Spleen (tissue), 11 donors: ENCODE measurements at regions not wholly inside any gene's neighbourhood (a gene's known extent, or its start where the extent isn't known, plus 50 kb on each side); places are given as distances from the start of the nearest gene placed in this dataset.
"Not testable (repeated sequence)": the region's sequence is repeated elsewhere in the genome, so short reads cannot be mapped to it uniquely, and the experiment has no call there.

Experiments used
- DNase-seq: peaks from one replicate; pipeline ENCODE4 v3.0.0-alpha.2; 2020
- H3K27ac ChIP-seq, 8 donors: fragments of 200-600 bp; sonication (generic) in 7 of 8; 1 replicate in 4 of 8; 2 replicates in 4 of 8; pipeline versions ENCODE4 v1.5.0 to v1.8.0; 2016 to 2021; ENCODE audit warnings: inconsistent platforms in 4 of 8, mild to moderate bottlenecking in 4 of 8, moderate library complexity in 1 of 8
- H3K27me3 ChIP-seq, 7 donors: fragments of 200-600 bp; sonication (generic) in 6 of 7; replicated peaks in 1 of 7; 1 replicate in 4 of 7; 2 replicates in 3 of 7; pipeline versions ENCODE4 v1.5.0 to v1.8.0; 2016 to 2021; ENCODE audit warnings: inconsistent platforms in 3 of 7, mild to moderate bottlenecking in 1 of 7
- H3K36me3 ChIP-seq, 6 donors: fragments of 200-600 bp; sonication (generic) in 5 of 6; 1 replicate in 4 of 6; 2 replicates in 2 of 6; pipeline versions ENCODE4 v1.5.0 to v1.8.0; 2016 to 2021; ENCODE audit warnings: inconsistent platforms in 2 of 6
- H3K4me1 ChIP-seq, 6 donors: fragments of 200-600 bp; sonication (generic) in 5 of 6; 1 replicate in 3 of 6; 2 replicates in 3 of 6; pipeline versions ENCODE4 v1.5.0 to v1.8.0; 2016 to 2021; ENCODE audit warnings: inconsistent platforms in 3 of 6
- H3K4me3 ChIP-seq, 8 donors: fragments of 200-600 bp; sonication (generic) in 7 of 8; 1 replicate in 4 of 8; 2 replicates in 4 of 8; pipeline versions ENCODE4 v1.5.0 to v1.8.0; 2016 to 2021; ENCODE audit warnings: inconsistent platforms in 4 of 8, mild to moderate bottlenecking in 4 of 8, moderate library complexity in 2 of 8
- H3K9me3 ChIP-seq, 8 donors: fragments of 200-600 bp; sonication (generic) in 7 of 8; 1 replicate in 4 of 8; 2 replicates in 4 of 8; pipeline versions ENCODE4 v1.5.0 to v1.8.0; 2016 to 2021; ENCODE audit warnings: inconsistent platforms in 4 of 8
- CTCF ChIP-seq, 11 experiments: fragments of 200-600 bp in 7 of 11; fragments of 450-650 bp in 4 of 11; sonication (generic) in 4 of 11; IDR thresholded peaks in 8 of 11; conservative IDR thresholded peaks in 3 of 11; 1 replicate in 7 of 11; 2 replicates in 4 of 11; pipeline versions ENCODE4 v1.4.0 to v1.8.0; 2016 to 2021; ENCODE audit warnings: antibody characterized with exemption in 11 of 11, inconsistent platforms in 4 of 11, mild to moderate bottlenecking in 1 of 11
- POLR2A ChIP-seq, 3 donors: fragments of 450-650 bp; IDR thresholded peaks; one replicate each; pipeline ENCODE4 v1.5.1; 2017; ENCODE audit warnings: antibody characterized with exemption in 3 of 3, mild to moderate bottlenecking in 1 of 3
- POLR2AphosphoS5 ChIP-seq, 3 donors: sonication (generic); formaldehyde crosslinking; IDR thresholded peaks; one replicate each; pipeline ENCODE4 v1.5.1; 2017; ENCODE audit warnings: antibody characterized with exemption in 3 of 3
- WGBS, 5 donors: extraction: QIAGEN DNeasy Blood & Tissue Kit in 3 of 5; methylation state at CpG; one replicate each; pipeline versions ENCODE4 v1.1.5 to v1.1.7; 2013 to 2018; 5-methylcytosine and 5-hydroxymethylcytosine counted together
- intact Hi-C: fragments of 100-400 bp; cut with DNase I; formaldehyde crosslinking; loops from one replicate; pipeline ENCODE4 v1.15.0; 2023; ENCODE audit warnings: low total_unique reads
- donor health status: healthy with polysubstance abuse.
- donor health status: DM: no; HTN: no; CAD: no; lungs with moderate emphysema.
- donor health status: DM: no; HTN: no; CAD: no.
- donor health status: Bipolar disorder and iron deficiency.
- donor health status: healthy.
- donor health status: DM: no; HTN: no; CAD: no.
- donor health status: DM: yes; HTN: yes; CAD: no.

DNA sequence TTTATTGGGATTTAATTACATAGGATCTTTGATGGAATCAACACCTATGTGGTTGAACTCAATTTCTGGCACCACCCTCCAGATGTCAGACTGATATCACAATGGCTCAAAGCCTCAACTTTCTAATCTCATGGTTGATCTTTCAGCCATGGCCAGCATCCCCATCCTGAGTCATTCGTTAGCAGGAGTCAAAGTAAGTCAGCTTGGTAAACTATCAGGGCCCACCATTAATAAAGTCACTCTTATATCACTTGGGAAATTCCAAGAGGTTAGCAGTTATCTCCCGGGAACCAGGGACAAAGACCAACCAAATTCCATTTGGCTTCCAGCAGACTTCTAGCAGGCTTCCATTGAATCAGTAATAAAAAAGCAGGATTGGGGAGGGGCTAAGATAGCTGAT is 50.7 kb upstream of the TNFSF4 start:
- WGBS, 5 donors, result 74 to 100% (median 91%) methylated on average over 2 of the region's 2 CpGs

GRCh38 chr1:173258479-173259264 is 51.5 kb upstream of the TNFSF4 start:
- WGBS, 5 donors, result 81 to 91% (median 85%) methylated on average over 5 of the region's 5 CpGs
- H3K4me1 ChIP-seq, result peaks cover 0 to 10% (median 6%) of the 10 kb centered on the region in 6 donors
- H3K4me3 ChIP-seq, result no peak overlapping the region
- no peak for DNase-seq
- H3K36me3 ChIP-seq, result no peaks in the 10 kb centered on the region
- peaks cover 0 to 29% (median 23%) of the 10 kb centered on the region in 8 donors for H3K9me3 ChIP-seq
- H3K27ac ChIP-seq, result no peak overlapping the region
- TF ChIP-seq CTCF (IDR thresholded peaks at IDR 0.05 in 8 of 11, conservative IDR thresholded peaks at IDR 0.05 in 3 of 11) (no peak), POLR2AphosphoS5 (IDR thresholded peaks at IDR 0.05) (no peak), POLR2A (IDR thresholded peaks at IDR 0.05) (no peak)
- intact Hi-C loops, result no loop called here
- no peaks in the 10 kb centered on the region for H3K27me3 ChIP-seq

More for the DNA sequence above, 50.7 kb upstream of the TNFSF4 start:
- peaks cover 0 to 29% (median 23%) of the 10 kb centered on the region in 8 donors for H3K9me3 ChIP-seq
- H3K36me3 ChIP-seq, result no peaks in the 10 kb centered on the region
- H3K4me1 ChIP-seq, result peaks cover 0 to 10% (median 6%) of the 10 kb centered on the region in 6 donors
- DNase-seq, result no peak
- no peak overlapping the region for H3K27ac ChIP-seq
- no peaks in the 10 kb centered on the region for H3K27me3 ChIP-seq
- TF ChIP-seq CTCF (IDR thresholded peaks at IDR 0.05 in 8 of 11, conservative IDR thresholded peaks at IDR 0.05 in 3 of 11) (no peak), POLR2AphosphoS5 (IDR thresholded peaks at IDR 0.05) (no peak), POLR2A (IDR thresholded peaks at IDR 0.05) (no peak)
- intact Hi-C loops, result no loop called here
- H3K4me3 ChIP-seq, result no peak overlapping the region

DNA sequence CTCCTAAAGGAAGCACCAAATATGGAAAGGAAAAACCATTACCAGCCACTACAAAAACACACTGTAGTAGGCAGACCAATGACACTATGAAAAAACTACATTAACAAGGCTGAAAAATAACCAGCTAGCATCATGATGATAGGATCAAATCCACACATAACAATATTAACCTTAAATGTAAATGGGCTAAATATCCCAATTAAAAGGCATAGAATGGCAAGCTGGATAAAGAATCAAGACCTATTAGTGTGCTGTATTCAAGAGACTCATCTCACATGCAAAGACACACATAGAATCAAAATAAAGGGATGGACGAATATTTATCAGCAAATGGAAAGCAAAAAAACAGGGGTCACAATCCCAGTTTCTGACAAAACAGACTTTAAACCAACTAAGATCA is 53.2 kb upstream of the TNFSF4 start:
- H3K4me1 ChIP-seq, H3K4me3 ChIP-seq, DNase-seq, H3K27me3 ChIP-seq, H3K36me3 ChIP-seq, H3K27ac ChIP-seq, intact Hi-C loops: not testable (repeated sequence)
- WGBS, 5 donors, result 87 to 95% (median 91%) methylated on average over 1 of the region's 1 CpG
- H3K9me3 ChIP-seq, result peaks cover 0 to 29% (median 23%) of the 10 kb centered on the region in 8 donors

- Histone ChIP-seq H3K27ac (no peak overlapping the region), H3K4me1 (no peaks in the 10 kb centered on the region), H3K9me3 (peaks cover 0 to 2% (median 0%) of the 10 kb centered on the region in 8 donors), H3K4me3 (no peak overlapping the region), H3K27me3 (no peaks in the 10 kb centered on the region), H3K36me3 (no peaks in the 10 kb centered on the region)
- DNase-seq, result no peak
- intact Hi-C loops, result no loop called here
- WGBS, 5 donors, result 54 to 90% (median 70%) methylated on average over 3 of the region's 3 CpGs
- TF ChIP-seq CTCF (IDR thresholded peaks at IDR 0.05 in 8 of 11, conservative IDR thresholded peaks at IDR 0.05 in 3 of 11) (no peak), POLR2A (IDR thresholded peaks at IDR 0.05) (no peak), POLR2AphosphoS5 (IDR thresholded peaks at IDR 0.05) (no peak)
Observed at GRCh38 chr1:173266841-173267240, 59.7 kb upstream of the TNFSF4 start.
